ENCODE measurements at regions not wholly inside any gene's neighbourhood (a gene's known extent, or its start where the extent isn't known, plus 50 kb on each side); places are given as distances from the start of the nearest gene placed in this dataset.

- DNase-seq (ENCODE audit: low read depth in 1 of 2, low spot score in 1 of 2) = no peak
- Histone ChIP-seq H3K27me3 (no peaks in the 10 kb centered on the region), H3K36me3 (no peaks in the 10 kb centered on the region), H3K9me3 (ENCODE audit: low read depth) (no peaks in the 10 kb centered on the region), H3K27ac (no peak overlapping the region), H3K4me3 (no peak overlapping the region), H3K4me1 (ENCODE audit: low read depth) (no peaks in the 10 kb centered on the region)
- no peak for TF ChIP-seq CTCF (IDR thresholded peaks at IDR 0.05; ENCODE audit: low read depth, low read length)
Observed at GRCh38 chr7:9181356-9181755, 747.9 kb downstream of the NXPH1 start.

DNA sequence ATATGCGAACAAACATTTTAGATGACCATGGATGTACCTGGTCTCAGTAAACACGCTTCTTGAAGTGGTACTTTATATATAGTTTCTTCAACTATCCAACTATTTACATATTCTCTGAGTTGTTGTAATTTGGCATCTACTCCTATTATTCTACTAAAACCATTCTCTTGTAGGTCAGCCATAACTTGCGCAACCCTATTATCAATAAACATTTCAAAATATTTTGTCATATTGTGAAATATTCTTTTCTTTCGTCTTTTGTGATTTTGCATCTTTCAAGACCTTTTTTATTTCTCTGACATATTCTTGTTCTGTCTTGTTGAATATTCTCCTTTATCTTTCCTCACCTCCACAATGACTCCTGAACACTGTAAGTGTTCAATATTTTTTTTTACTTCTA is 753.3 kb downstream of the NXPH1 start:
- no peak overlapping the region for H3K27ac ChIP-seq
- H3K4me1 ChIP-seq (ENCODE audit: low read depth) = no peaks in the 10 kb centered on the region
- H3K36me3 ChIP-seq = no peaks in the 10 kb centered on the region
- H3K9me3 ChIP-seq (ENCODE audit: low read depth) = no peaks in the 10 kb centered on the region
- no peaks in the 10 kb centered on the region for H3K27me3 ChIP-seq
- no peak for DNase-seq (ENCODE audit: low read depth in 1 of 2, low spot score in 1 of 2)
- TF ChIP-seq CTCF (IDR thresholded peaks at IDR 0.05; ENCODE audit: low read depth, low read length) = no peak
- H3K4me3 ChIP-seq = no peak overlapping the region

GRCh38 chr7:9189703-9190102 is 756.3 kb downstream of the NXPH1 start:
- Histone ChIP-seq H3K36me3 (no peaks in the 10 kb centered on the region), H3K4me3 (no peak overlapping the region), H3K27ac (no peak overlapping the region), H3K9me3 (ENCODE audit: low read depth) (no peaks in the 10 kb centered on the region), H3K27me3 (no peaks in the 10 kb centered on the region), H3K4me1 (ENCODE audit: low read depth) (no peaks in the 10 kb centered on the region)
- TF ChIP-seq CTCF (IDR thresholded peaks at IDR 0.05; ENCODE audit: low read depth, low read length) = no peak
- no peak for DNase-seq (ENCODE audit: low read depth in 1 of 2, low spot score in 1 of 2)

DNA sequence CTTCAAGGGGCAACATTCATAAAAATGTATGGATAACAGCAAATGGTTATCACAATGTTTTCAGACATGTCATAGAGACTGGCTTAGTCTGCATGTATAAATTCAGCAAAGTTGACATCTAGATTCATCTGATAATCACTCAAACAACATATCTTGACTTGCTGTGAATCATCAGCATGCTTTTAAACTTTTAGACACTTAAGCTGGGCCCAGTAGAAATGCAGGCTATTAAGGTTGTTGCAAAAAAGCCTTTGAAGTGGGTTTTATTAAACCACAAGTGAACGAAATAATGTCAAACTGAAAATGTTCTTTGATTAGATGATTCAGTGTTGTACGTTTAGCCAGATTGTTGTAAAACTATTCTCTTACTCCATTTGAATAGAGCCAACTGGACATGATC is 759.6 kb downstream of the NXPH1 start:
- no peak overlapping the region for H3K27ac ChIP-seq
- H3K4me3 ChIP-seq = no peak overlapping the region
- TF ChIP-seq CTCF (IDR thresholded peaks at IDR 0.05; ENCODE audit: low read depth, low read length) = no peak
- no peaks in the 10 kb centered on the region for H3K9me3 ChIP-seq (ENCODE audit: low read depth)
- H3K27me3 ChIP-seq = no peaks in the 10 kb centered on the region
- no peaks in the 10 kb centered on the region for H3K4me1 ChIP-seq (ENCODE audit: low read depth)
- no peak for DNase-seq (ENCODE audit: low read depth in 1 of 2, low spot score in 1 of 2)
- H3K36me3 ChIP-seq = no peaks in the 10 kb centered on the region

GRCh38 chr7:9200626-9201025 is 767.2 kb downstream of the NXPH1 start:
- no peak overlapping the region for H3K4me3 ChIP-seq
- H3K9me3 ChIP-seq (ENCODE audit: low read depth) = no peaks in the 10 kb centered on the region
- H3K36me3 ChIP-seq = no peaks in the 10 kb centered on the region
- TF ChIP-seq CTCF (IDR thresholded peaks at IDR 0.05; ENCODE audit: low read depth, low read length) = no peak
- DNase-seq (ENCODE audit: low read depth in 1 of 2, low spot score in 1 of 2) = no peak
- H3K4me1 ChIP-seq (ENCODE audit: low read depth) = no peaks in the 10 kb centered on the region
- H3K27me3 ChIP-seq = no peaks in the 10 kb centered on the region
- H3K27ac ChIP-seq = no peak overlapping the region

DNA sequence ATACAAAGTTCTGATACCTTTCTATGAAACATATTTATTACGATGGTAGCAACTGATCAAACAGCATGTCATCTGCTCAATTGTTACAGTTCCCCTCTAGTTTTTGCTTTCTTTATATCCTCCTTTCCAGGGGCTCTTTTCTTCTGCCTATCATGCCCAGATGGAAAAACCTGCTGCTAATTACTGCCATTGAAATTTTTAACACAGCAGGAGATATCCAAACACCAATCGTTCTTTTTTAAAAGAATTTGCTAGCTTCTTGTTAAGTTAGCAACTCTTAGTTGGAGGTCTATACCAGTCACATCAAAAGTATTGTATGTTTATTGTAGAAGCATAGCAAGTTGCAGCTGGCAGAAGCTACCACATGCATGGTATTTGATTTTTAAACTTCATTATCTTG is 768.5 kb downstream of the NXPH1 start:
- H3K27ac ChIP-seq = no peak overlapping the region
- no peaks in the 10 kb centered on the region for H3K27me3 ChIP-seq
- H3K4me1 ChIP-seq (ENCODE audit: low read depth) = no peaks in the 10 kb centered on the region
- TF ChIP-seq CTCF (IDR thresholded peaks at IDR 0.05; ENCODE audit: low read depth, low read length) = no peak
- H3K36me3 ChIP-seq = no peaks in the 10 kb centered on the region
- no peak overlapping the region for H3K4me3 ChIP-seq
- H3K9me3 ChIP-seq (ENCODE audit: low read depth) = no peaks in the 10 kb centered on the region
- DNase-seq (ENCODE audit: low read depth in 1 of 2, low spot score in 1 of 2) = no peak

All from cardiac muscle cell (in vitro differentiated cells and primary cell).